ENCODE measurements at regions not wholly inside any gene's neighbourhood (a gene's known extent, or its start where the extent isn't known, plus 50 kb on each side); places are given as distances from the start of the nearest gene placed in this dataset.

DNA sequence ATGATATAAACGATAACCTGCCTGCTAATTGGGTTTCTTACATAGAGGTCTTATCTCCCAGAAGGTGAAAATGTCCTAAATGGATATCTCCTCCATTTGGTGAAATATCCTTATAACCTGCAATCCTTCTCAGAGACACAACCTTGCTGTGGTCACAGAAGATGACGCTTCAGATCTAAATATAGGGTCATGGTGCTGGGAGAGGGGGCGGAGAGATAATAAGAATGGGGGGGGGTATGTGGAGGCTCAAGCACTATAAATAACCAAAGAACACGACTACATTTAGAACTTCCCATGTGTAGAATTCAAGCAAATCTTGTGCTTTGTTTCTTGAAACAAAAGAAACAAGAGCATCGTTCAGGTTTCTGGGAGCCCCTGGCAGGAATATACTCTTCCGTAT, 260.6 kb upstream of the ESRRG start:
- H4K91ac ChIP-seq (ENCODE audit: insufficient read depth, low read depth, low read length), result no peak overlapping the region
- H3K79me1 ChIP-seq (ENCODE audit: low read depth in 1 of 2, low read length in 2 of 2), result no peaks in the 10 kb centered on the region
- H2BK120ac ChIP-seq (ENCODE audit: low read depth, low read length), result no peak overlapping the region
- H3K23ac ChIP-seq (ENCODE audit: low read depth, low read length), result no peak overlapping the region
- no peak overlapping the region for H4K5ac ChIP-seq (ENCODE audit: low read depth, low read length)
- no peak overlapping the region for H3K4ac ChIP-seq (ENCODE audit: low read depth, low read length)
- no peaks in the 10 kb centered on the region for H3K27me3 ChIP-seq (ENCODE audit: control insufficient read depth, insufficient read depth, low read length)
- POLR2A ChIA-PET (ENCODE audit: unreplicated experiment), result no interaction called here
- H2BK15ac ChIP-seq (ENCODE audit: low read depth, low read length), result no peak overlapping the region
- H3K4me1 ChIP-seq (ENCODE audit: control insufficient read depth, insufficient read depth, low read length), result no peaks in the 10 kb centered on the region
- no peak overlapping the region for H2BK5ac ChIP-seq (ENCODE audit: low read depth, low read length, poor library complexity, severe bottlenecking)
- no peak overlapping the region for H2AK9ac ChIP-seq (replicated peaks; ENCODE audit: low read depth, low read length, poor library complexity)
- H3K9me3 ChIP-seq (ENCODE audit: control insufficient read depth, insufficient read depth, low read length), result no peaks in the 10 kb centered on the region
- no peaks in the 10 kb centered on the region for H3K9me1 ChIP-seq (ENCODE audit: insufficient read depth, low read length)
- intact Hi-C loops (cut with micrococcal nuclease) (no loop called here), dilution Hi-C loops (cut with HindIII; ENCODE audit: low sequenced_read_pairs, unreplicated experiment) (no loop called here), in situ Hi-C loops (cut with MboI; ENCODE audit: low sequenced_read_pairs) (no loop called here)
- ATAC-seq (ENCODE audit: low read depth), result no peak
- H2AK5ac ChIP-seq (ENCODE audit: low read depth, low read length), result no peak overlapping the region
- no peak overlapping the region for H3K4me3 ChIP-seq (ENCODE audit: insufficient read depth, low read depth, low read length)
- no TSS peak for BruUV-seq (replicated peaks)
- H4K8ac ChIP-seq (ENCODE audit: low read depth in 2 of 2, low read length in 2 of 2), result no peak overlapping the region
- no peak overlapping the region for H3K18ac ChIP-seq (ENCODE audit: low read depth, low read length)
- no peak for TF ChIP-seq MAZ (IDR thresholded peaks at IDR 0.05; ENCODE audit: borderline replicate concordance, low read depth, low read length)
- no peak for TF ChIP-seq MAFK (IDR thresholded peaks at IDR 0.05; ENCODE audit: low read depth, low read length)
- no peak for TF ChIP-seq RFX5 (IDR thresholded peaks at IDR 0.05; ENCODE audit: low read depth, low read length)
- H3K56ac ChIP-seq (ENCODE audit: extremely low read depth, insufficient read depth, low read length), result no peak overlapping the region
- no peak overlapping the region for H3K9ac ChIP-seq (ENCODE audit: low read depth, low read length)
- no peak overlapping the region for H3K27ac ChIP-seq (ENCODE audit: insufficient read depth, low read length)
- H2BK20ac ChIP-seq (ENCODE audit: low read depth, low read length), result no peak overlapping the region
- no peak overlapping the region for H2AFZ ChIP-seq (replicated peaks; ENCODE audit: low read length, poor library complexity)
- H3K14ac ChIP-seq (replicated peaks; ENCODE audit: low read depth, low read length), result no peak overlapping the region
- no peak for DNase-seq
- WGBS, 2 experiments (ENCODE audit: extremely low coverage in 2 of 2, insufficient read length in 1 of 2), result no CpG with 5 or more reads among the region's 6 CpGs
- CTCF ChIA-PET, result interaction anchor here (0.5 kb wide), 1 partner anchor 645 kb away, joined by 5 read pairs; no protein-coding TSS in a partner anchor
- H3K36me3 ChIP-seq (ENCODE audit: control insufficient read depth, insufficient read depth, low read length), result no peaks in the 10 kb centered on the region
- no peak overlapping the region for H3K4me2 ChIP-seq (ENCODE audit: low read depth, low read length)
- H4K20me1 ChIP-seq (ENCODE audit: insufficient read depth, low read length), result no peaks in the 10 kb centered on the region

All from IMR-90 (cell line).